ENCODE measurements at regions not wholly inside any gene's neighbourhood (a gene's known extent, or its start where the extent isn't known, plus 50 kb on each side); places are given as distances from the start of the nearest gene placed in this dataset.
"Not testable (repeated sequence)": the region's sequence is repeated elsewhere in the genome, so short reads cannot be mapped to it uniquely, and the experiment has no call there.

- not testable (repeated sequence) for DNase-seq (ENCODE audit: low read depth)
Measured at GRCh38 chr13:57909833-57910232, 278.3 kb downstream of the PCDH17 start.

GRCh38 chr13:57918086-57918485 is 286.5 kb downstream of the PCDH17 start:
- DNase-seq (ENCODE audit: low read depth), result no peak

- DNase-seq (ENCODE audit: low read depth), result no peak
Measured at GRCh38 chr13:57918913-57919312, 287.4 kb downstream of the PCDH17 start.

GRCh38 chr13:57925250-57925649 is 293.7 kb downstream of the PCDH17 start:
- no peak for DNase-seq (ENCODE audit: low read depth)

GRCh38 chr13:57925751-57926150 is 294.2 kb downstream of the PCDH17 start:
- no peak for DNase-seq (ENCODE audit: low read depth)

GRCh38 chr13:57932061-57932460 is 300.5 kb downstream of the PCDH17 start:
- DNase-seq (ENCODE audit: low read depth), result no peak

GRCh38 chr13:57933606-57934005 is 302.1 kb downstream of the PCDH17 start:
- DNase-seq (ENCODE audit: low read depth), result no peak

- DNase-seq (ENCODE audit: low read depth), result no peak
Measured at GRCh38 chr13:57935965-57936364, 304.4 kb downstream of the PCDH17 start.

GRCh38 chr13:57946361-57946760 is 314.8 kb downstream of the PCDH17 start:
- no peak for DNase-seq (ENCODE audit: low read depth)

GRCh38 chr13:57948884-57949283 is 317.3 kb downstream of the PCDH17 start:
- DNase-seq (ENCODE audit: low read depth), result no peak

- no peak for DNase-seq (ENCODE audit: low read depth)
Measured at GRCh38 chr13:57969951-57970350, 338.4 kb downstream of the PCDH17 start.

- DNase-seq (ENCODE audit: low read depth), result no peak
Measured at GRCh38 chr13:57970404-57970803, 338.9 kb downstream of the PCDH17 start.

- DNase-seq (ENCODE audit: low read depth), result no peak
Measured at GRCh38 chr13:57982782-57983181, 351.2 kb downstream of the PCDH17 start.

GRCh38 chr13:57988276-57988675 is 356.7 kb downstream of the PCDH17 start:
- DNase-seq (ENCODE audit: low read depth), result no peak

GRCh38 chr13:57991041-57991440 is 359.5 kb downstream of the PCDH17 start:
- DNase-seq (ENCODE audit: low read depth), result no peak

GRCh38 chr13:57992416-57992815 is 360.9 kb downstream of the PCDH17 start:
- no peak for DNase-seq (ENCODE audit: low read depth)

- DNase-seq (ENCODE audit: low read depth), result no peak
Measured at GRCh38 chr13:57996717-57997116, 365.2 kb downstream of the PCDH17 start.

GRCh38 chr13:58004751-58005150 is 373.2 kb downstream of the PCDH17 start:
- no peak for DNase-seq (ENCODE audit: low read depth)

- no peak for DNase-seq (ENCODE audit: low read depth)
Measured at GRCh38 chr13:58018020-58018419, 386.5 kb downstream of the PCDH17 start.

GRCh38 chr13:58018865-58019264 is 387.3 kb downstream of the PCDH17 start:
- no peak for DNase-seq (ENCODE audit: low read depth)

- no peak for DNase-seq (ENCODE audit: low read depth)
Measured at GRCh38 chr13:58024103-58024502, 392.6 kb downstream of the PCDH17 start.

GRCh38 chr13:58025821-58026220 is 394.3 kb downstream of the PCDH17 start:
- no peak for DNase-seq (ENCODE audit: low read depth)

- DNase-seq (ENCODE audit: low read depth), result no peak
Measured at GRCh38 chr13:58032676-58033460, 401.3 kb downstream of the PCDH17 start.

- DNase-seq (ENCODE audit: low read depth), result no peak
Measured at GRCh38 chr13:58043971-58044370, 412.4 kb downstream of the PCDH17 start.
